ENCODE measurements at regions not wholly inside any gene's neighbourhood (a gene's known extent, or its start where the extent isn't known, plus 50 kb on each side); places are given as distances from the start of the nearest gene placed in this dataset.

- no peak for DNase-seq (ENCODE audit: low read depth)
Observed at GRCh38 chr2:204046145-204046544, 109.6 kb downstream of the ICOS start.

GRCh38 chr2:204049635-204050034, 113.1 kb downstream of the ICOS start:
- DNase-seq (ENCODE audit: low read depth) = no peak

GRCh38 chr2:204050681-204051080, 114.1 kb downstream of the ICOS start:
- DNase-seq (ENCODE audit: low read depth) = no peak

GRCh38 chr2:204051476-204051875, 114.9 kb downstream of the ICOS start:
- DNase-seq (ENCODE audit: low read depth) = no peak

- no peak for DNase-seq (ENCODE audit: low read depth)
Observed at GRCh38 chr2:204051984-204052556, 115.5 kb downstream of the ICOS start.

GRCh38 chr2:204059016-204059415, 122.5 kb downstream of the ICOS start:
- DNase-seq (ENCODE audit: low read depth) = no peak

DNA sequence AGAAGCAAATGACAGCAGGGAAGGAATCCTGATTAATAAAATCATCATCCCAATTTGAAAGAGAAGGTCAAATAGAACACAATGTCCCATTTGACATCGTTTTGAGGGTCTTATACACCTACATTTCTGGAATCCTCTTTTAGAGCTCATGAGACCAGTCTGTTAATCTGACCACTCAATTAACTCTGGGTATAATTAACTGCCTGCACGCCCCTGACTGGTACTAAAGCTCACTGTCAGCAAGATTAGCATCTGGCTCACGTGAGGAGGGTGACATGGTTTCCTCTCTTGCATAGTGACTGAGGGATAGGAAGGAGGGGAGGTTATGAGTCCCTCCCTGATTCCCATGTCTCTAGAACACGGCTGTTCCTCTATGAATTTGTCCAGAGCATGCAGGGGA, 124.3 kb downstream of the ICOS start:
- no peak for DNase-seq (ENCODE audit: low read depth)

DNA sequence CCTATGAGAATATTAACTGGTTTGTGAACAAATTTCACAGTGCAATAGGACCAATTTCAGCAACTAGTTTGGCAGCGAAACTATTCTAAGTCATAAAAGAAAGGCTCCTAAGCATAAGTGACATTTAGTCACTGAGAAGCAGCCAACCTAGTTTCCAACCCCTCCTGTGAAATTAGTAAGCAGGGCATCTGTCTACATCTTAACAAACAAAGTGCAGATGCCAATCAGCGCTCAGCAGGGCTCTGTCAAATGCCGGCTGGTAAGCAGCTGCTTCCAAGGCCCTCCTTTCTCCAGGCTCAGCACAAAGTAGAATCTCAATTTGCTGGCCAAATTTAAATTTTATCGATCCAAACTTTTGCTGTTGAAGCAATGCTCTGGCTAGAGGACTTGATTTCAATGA, 124.7 kb downstream of the ICOS start:
- DNase-seq (ENCODE audit: low read depth) = no peak

GRCh38 chr2:204064119-204064518, 127.6 kb downstream of the ICOS start:
- no peak for DNase-seq (ENCODE audit: low read depth)

- no peak for DNase-seq (ENCODE audit: low read depth)
Observed at GRCh38 chr2:204065566-204065965, 129.0 kb downstream of the ICOS start.

GRCh38 chr2:204066051-204066450, 129.5 kb downstream of the ICOS start:
- no peak for DNase-seq (ENCODE audit: low read depth)

GRCh38 chr2:204069804-204070203, 133.2 kb downstream of the ICOS start:
- no peak for DNase-seq (ENCODE audit: low read depth)

DNA sequence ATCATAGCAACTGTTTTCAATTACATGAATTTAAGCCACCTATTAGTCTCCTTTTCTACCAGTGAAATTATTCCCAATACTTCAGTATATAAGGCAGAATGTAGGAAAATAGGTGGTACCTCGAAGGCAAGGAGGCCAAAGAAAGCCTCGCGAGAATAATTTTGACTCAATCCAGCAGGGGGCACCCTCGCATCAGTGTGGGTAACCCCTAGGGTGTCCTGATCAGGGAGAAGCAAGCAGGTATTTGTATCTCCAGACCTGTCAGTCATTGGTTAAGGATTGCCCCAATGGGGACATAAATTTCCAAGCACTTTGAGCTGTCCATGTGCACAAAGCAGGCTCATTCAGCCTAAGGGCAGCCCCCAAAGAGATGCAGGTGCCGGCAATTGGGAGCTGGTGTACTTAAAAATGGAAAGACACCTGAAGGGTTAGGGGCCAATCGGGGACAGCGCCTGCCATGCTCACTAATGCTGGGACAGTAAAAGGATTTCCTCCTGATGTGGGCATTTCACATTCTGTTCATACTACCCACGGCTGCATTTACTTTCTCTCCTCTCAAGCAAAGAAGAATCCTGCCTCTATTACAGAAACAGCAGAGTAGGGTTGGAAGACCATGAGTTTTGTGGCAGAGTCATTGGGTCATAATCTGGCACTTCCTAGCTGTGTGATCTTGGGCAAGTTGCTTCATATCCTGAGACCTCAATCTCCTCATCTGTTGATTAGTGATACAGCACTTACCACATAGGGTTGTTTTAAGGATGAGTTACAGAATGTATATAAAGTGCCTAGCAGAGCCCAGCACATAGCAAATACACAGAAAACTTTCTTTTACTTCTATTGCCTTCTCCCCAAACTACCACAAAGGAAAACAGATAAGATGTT, 136.1 kb downstream of the ICOS start:
- no peak for DNase-seq (ENCODE audit: low read depth)

DNA sequence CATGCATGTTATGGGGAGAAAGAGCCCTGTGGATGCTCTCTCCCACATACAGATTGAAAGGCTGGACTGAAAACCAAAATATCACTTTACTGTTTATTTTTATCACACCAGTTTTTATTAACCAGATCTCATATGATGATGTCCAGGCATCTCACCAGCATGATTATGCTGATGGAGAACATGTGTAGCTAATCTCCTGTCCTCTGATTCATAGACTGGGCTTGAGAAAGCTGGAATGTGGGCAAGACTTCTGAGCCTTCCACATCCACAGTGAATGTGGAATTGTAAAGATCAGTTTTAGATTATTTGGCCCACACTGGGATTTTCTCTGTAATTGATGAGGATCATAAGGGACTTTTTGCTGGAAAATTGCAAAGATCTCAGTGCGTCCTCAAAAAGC, 137.9 kb downstream of the ICOS start:
- peak; percentile 23 for DNase-seq (ENCODE audit: low read depth)

- no peak for DNase-seq (ENCODE audit: low read depth)
Observed at GRCh38 chr2:204078003-204078698, 141.6 kb downstream of the ICOS start.

- no peak for DNase-seq (ENCODE audit: low read depth)
Observed at GRCh38 chr2:204081487-204082425, 145.2 kb downstream of the ICOS start.

GRCh38 chr2:204086167-204086566, 149.6 kb downstream of the ICOS start:
- no peak for DNase-seq (ENCODE audit: low read depth)

- no peak for DNase-seq (ENCODE audit: low read depth)
Observed at GRCh38 chr2:204089105-204089504, 152.5 kb downstream of the ICOS start.

GRCh38 chr2:204089574-204089973, 153.0 kb downstream of the ICOS start:
- no peak for DNase-seq (ENCODE audit: low read depth)

GRCh38 chr2:204090021-204090420, 153.5 kb downstream of the ICOS start:
- no peak for DNase-seq (ENCODE audit: low read depth)

GRCh38 chr2:204104811-204105210, 168.2 kb downstream of the ICOS start:
- DNase-seq (ENCODE audit: low read depth) = no peak

- peak; percentile 3 for DNase-seq (ENCODE audit: low read depth)
Observed at GRCh38 chr2:204108330-204108751, 171.8 kb downstream of the ICOS start.
